Mesenchymal stem cell (in vitro differentiated cells and primary cell): ENCODE measurements at regions not wholly inside any gene's neighbourhood (a gene's known extent, or its start where the extent isn't known, plus 50 kb on each side); places are given as distances from the start of the nearest gene placed in this dataset.

Experiments used
- DNase-seq: peaks from one replicate; pipeline ENCODE4 v3.0.0-alpha.2; 2013
- H2AFZ ChIP-seq: one replicate; pipeline ENCODE4 v1.6.1; 2013; ENCODE audit warnings: low read depth, mild to moderate bottlenecking, control low read depth, inconsistent platforms, low read length, moderate library complexity
- H2AK5ac ChIP-seq: 2 replicates; pipeline ENCODE4 v1.6.1; 2013; ENCODE audit warnings: low read length, moderate library complexity, mild to moderate bottlenecking, inconsistent platforms; ENCODE audit not compliant: severe bottlenecking
- H2BK120ac ChIP-seq: one replicate; pipeline ENCODE4 v1.6.1; 2013; ENCODE audit warnings: low read depth, mild to moderate bottlenecking, inconsistent platforms, low read length, moderate library complexity
- H2BK12ac ChIP-seq, 2 experiments: one replicate each; pipeline ENCODE4 v1.6.1; 2013; ENCODE audit warnings: inconsistent platforms in 2 of 2, low read length in 2 of 2, mild to moderate bottlenecking in 2 of 2, moderate library complexity in 2 of 2, control low read depth in 1 of 2
- H2BK15ac ChIP-seq: one replicate; pipeline ENCODE4 v1.6.1; 2013; ENCODE audit warnings: mild to moderate bottlenecking, low read depth, inconsistent platforms; ENCODE audit not compliant: poor library complexity, severe bottlenecking
- H2BK5ac ChIP-seq: 2 replicates; pipeline ENCODE4 v1.6.1; 2013; ENCODE audit warnings: low read depth, mild to moderate bottlenecking, low read length, control low read depth, inconsistent platforms; ENCODE audit not compliant: poor library complexity, severe bottlenecking
- H3K14ac ChIP-seq, 2 experiments: one replicate each; pipeline ENCODE4 v1.6.1; 2013; ENCODE audit warnings: inconsistent platforms in 2 of 2, low read length in 2 of 2, control low read depth in 1 of 2, mild to moderate bottlenecking in 1 of 2, moderate library complexity in 1 of 2
- H3K18ac ChIP-seq, 2 experiments: one replicate each; pipeline ENCODE4 v1.6.1; 2013; ENCODE audit warnings: inconsistent platforms in 2 of 2, low read length in 2 of 2, control low read depth in 1 of 2, low read depth in 1 of 2, mild to moderate bottlenecking in 1 of 2
- H3K23ac ChIP-seq, 2 experiments: one replicate each; pipeline ENCODE4 v1.6.1; 2013; ENCODE audit warnings: inconsistent platforms in 2 of 2, low read length in 2 of 2, mild to moderate bottlenecking in 2 of 2, moderate library complexity in 2 of 2, control low read depth in 1 of 2
- H3K27ac ChIP-seq: 2 replicates; pipeline ENCODE4 v1.5.1; 2013; ENCODE audit warnings: mild to moderate bottlenecking, moderate library complexity, low read length, control low read depth, inconsistent platforms; ENCODE audit not compliant: poor library complexity, severe bottlenecking
- H3K27me3 ChIP-seq, 2 experiments: 2 replicates each; pipeline versions ENCODE4 v1.6.1 to v1.7.0; 2013; ENCODE audit warnings: low read length in 2 of 2, mild to moderate bottlenecking in 2 of 2, moderate library complexity in 2 of 2, control low read depth in 1 of 2, inconsistent platforms in 1 of 2; ENCODE audit not compliant: control insufficient read depth in 1 of 2, insufficient read depth in 1 of 2
- H3K36me3 ChIP-seq, 2 experiments: 2 replicates each; pipeline versions ENCODE4 v1.6.1 to v1.7.0; 2013; ENCODE audit warnings: low read length in 2 of 2, control low read depth in 1 of 2, inconsistent platforms in 1 of 2, low read depth in 1 of 2, mild to moderate bottlenecking in 1 of 2; ENCODE audit not compliant: insufficient read depth in 2 of 2, control insufficient read depth in 1 of 2
- H3K4ac ChIP-seq, 2 experiments: one replicate each; pipeline ENCODE4 v1.6.1; 2013; ENCODE audit warnings: inconsistent platforms in 2 of 2, low read length in 2 of 2, mild to moderate bottlenecking in 2 of 2, moderate library complexity in 2 of 2, control low read depth in 1 of 2, low read depth in 1 of 2
- H3K4me1 ChIP-seq: 2 replicates; pipeline ENCODE4 v1.6.1; 2013; ENCODE audit warnings: low read depth, low read length, control low read depth; ENCODE audit not compliant: control insufficient read depth, insufficient read depth
- H3K4me2 ChIP-seq: 2 replicates; pipeline ENCODE4 v1.6.1; 2013; ENCODE audit warnings: low read length, mild to moderate bottlenecking, inconsistent platforms; ENCODE audit not compliant: poor library complexity, severe bottlenecking
- H3K4me3 ChIP-seq, 2 experiments: 2 replicates each; pipeline versions ENCODE4 v1.5.1 to v1.7.0; 2013; ENCODE audit warnings: low read length in 2 of 2, mild to moderate bottlenecking in 2 of 2, control low read depth in 1 of 2, low read depth in 1 of 2; ENCODE audit not compliant: insufficient read depth in 1 of 2
- H3K79me1 ChIP-seq: replicated peaks from 2 replicates; pipeline ENCODE4 v1.6.1; 2013; ENCODE audit warnings: mild to moderate bottlenecking, control low read depth, low read length, inconsistent platforms; ENCODE audit not compliant: poor library complexity, severe bottlenecking
- H3K9ac ChIP-seq: 2 replicates; pipeline ENCODE4 v1.7.0; 2013; ENCODE audit warnings: mild to moderate bottlenecking, low read length, moderate library complexity
- H3K9me3 ChIP-seq: 2 replicates; pipeline ENCODE4 v1.7.0; 2013; ENCODE audit warnings: mild to moderate bottlenecking, low read length; ENCODE audit not compliant: control insufficient read depth
- H4K8ac ChIP-seq: one replicate; pipeline ENCODE4 v1.6.1; 2013; ENCODE audit warnings: inconsistent platforms, mild to moderate bottlenecking, low read length, moderate library complexity
- H4K91ac ChIP-seq: one replicate; pipeline ENCODE4 v1.6.1; 2013; ENCODE audit warnings: mild to moderate bottlenecking, low read length, inconsistent platforms
- WGBS: methylation state at CpG from one replicate; pipeline ENCODE4 v1.1.7; 2013; ENCODE audit warnings: mixed read lengths; 5-methylcytosine and 5-hydroxymethylcytosine counted together

- H3K4me1 ChIP-seq, result no peaks in the 10 kb centered on the region
- H3K14ac ChIP-seq, result no peak overlapping the region
- no peak for DNase-seq
- H3K9me3 ChIP-seq, result no peaks in the 10 kb centered on the region
- no peaks in the 10 kb centered on the region for H3K27me3 ChIP-seq
- H2BK120ac ChIP-seq, result no peak overlapping the region
- H3K4me3 ChIP-seq, result peak overlapping the region in 1 of 2 experiments; percentile 20
- peak overlapping the region; percentile 82 to 91 for H2BK12ac ChIP-seq
- no peaks in the 10 kb centered on the region for H3K79me1 ChIP-seq
- H2BK5ac ChIP-seq, result no peak overlapping the region
- H3K4me2 ChIP-seq, result no peak overlapping the region
- WGBS, result 93% methylated on average over 6 of the region's 6 CpGs
- H2BK15ac ChIP-seq, result no peak overlapping the region
- H4K91ac ChIP-seq, result peak overlapping the region; percentile 93
- H3K36me3 ChIP-seq, result no peaks in the 10 kb centered on the region
- peak overlapping the region; percentile 87 for H3K9ac ChIP-seq
- H2AFZ ChIP-seq, result no peak overlapping the region
- peak overlapping the region in 1 of 2 experiments; percentile 87 for H3K4ac ChIP-seq
- H3K27ac ChIP-seq, result no peak overlapping the region
- peak overlapping the region; percentile 76 for H2AK5ac ChIP-seq
- no peak overlapping the region for H3K23ac ChIP-seq
- H4K8ac ChIP-seq, result no peak overlapping the region
- H3K18ac ChIP-seq, result peak overlapping the region; percentile 77 to 88
Observed at GRCh38 chr2:188785490-188785889, 188.7 kb upstream of the COL3A1 start.

GRCh38 chr2:188786368-188786841 lies 187.8 kb upstream of the COL3A1 start:
- Histone ChIP-seq H3K4ac (peak overlapping the region in 1 of 2 experiments; percentile 87), H3K27me3 (no peaks in the 10 kb centered on the region), H3K27ac (peak overlapping the region; percentile 97), H3K4me1 (no peaks in the 10 kb centered on the region), H2AK5ac (peak overlapping the region; percentile 77), H3K18ac (peak overlapping the region in 1 of 2 experiments; percentile 89), H4K8ac (no peak overlapping the region), H2BK15ac (no peak overlapping the region), H3K14ac (no peak overlapping the region), H3K23ac (no peak overlapping the region), H2AFZ (no peak overlapping the region), H2BK120ac (peak overlapping the region; percentile 97), H3K36me3 (no peaks in the 10 kb centered on the region), H2BK5ac (peak overlapping the region; percentile 73), H3K79me1 (no peaks in the 10 kb centered on the region), H3K9me3 (no peaks in the 10 kb centered on the region), H2BK12ac (peak overlapping the region in 1 of 2 experiments; percentile 25), H3K4me2 (no peak overlapping the region), H3K9ac (peak overlapping the region; percentile 87), H3K4me3 (peak overlapping the region in 1 of 2 experiments; percentile 73), H4K91ac (no peak overlapping the region)
- WGBS, result 14% methylated on average over 3 of the region's 3 CpGs
- peak; percentile 90 for DNase-seq

- no peaks in the 10 kb centered on the region for H3K9me3 ChIP-seq
- no peak overlapping the region for H2BK5ac ChIP-seq
- H3K4me2 ChIP-seq, result peak overlapping the region; percentile 11
- peak overlapping the region; percentile 6 for H2BK120ac ChIP-seq
- peak overlapping the region; percentile 97 for H3K27ac ChIP-seq
- no peak overlapping the region for H4K91ac ChIP-seq
- peak overlapping the region; percentile 44 for H2AK5ac ChIP-seq
- H3K23ac ChIP-seq, result no peak overlapping the region
- no peak overlapping the region for H3K18ac ChIP-seq
- H3K9ac ChIP-seq, result peak overlapping the region; percentile 87
- H3K27me3 ChIP-seq, result no peaks in the 10 kb centered on the region
- no peak overlapping the region for H2BK12ac ChIP-seq
- H3K4me1 ChIP-seq, result no peaks in the 10 kb centered on the region
- DNase-seq, result peak; percentile 97
- H3K36me3 ChIP-seq, result no peaks in the 10 kb centered on the region
- H3K79me1 ChIP-seq, result no peaks in the 10 kb centered on the region
- no peak overlapping the region for H2BK15ac ChIP-seq
- WGBS, result no CpG with 5 or more reads among the region's 5 CpGs
- peak overlapping the region in 1 of 2 experiments; percentile 73 for H3K4me3 ChIP-seq
- no peak overlapping the region for H3K4ac ChIP-seq
- H2AFZ ChIP-seq, result no peak overlapping the region
- no peak overlapping the region for H4K8ac ChIP-seq
- H3K14ac ChIP-seq, result no peak overlapping the region
Observed at GRCh38 chr2:188787021-188787657, 187.0 kb upstream of the COL3A1 start.

- Histone ChIP-seq H2BK12ac (no peak overlapping the region), H2BK120ac (peak overlapping the region; percentile 6), H2AFZ (no peak overlapping the region), H2BK5ac (no peak overlapping the region), H4K8ac (peak overlapping the region; percentile 35), H3K27ac (peak overlapping the region; percentile 89), H3K4me2 (no peak overlapping the region), H3K9ac (peak overlapping the region; percentile 87), H3K9me3 (no peaks in the 10 kb centered on the region), H3K27me3 (no peaks in the 10 kb centered on the region), H3K4me1 (no peaks in the 10 kb centered on the region), H3K36me3 (no peaks in the 10 kb centered on the region), H3K4ac (peak overlapping the region in 1 of 2 experiments; percentile 47), H3K18ac (peak overlapping the region; percentile 9 to 85), H3K4me3 (peak overlapping the region in 1 of 2 experiments; percentile 73), H2AK5ac (no peak overlapping the region), H3K79me1 (no peaks in the 10 kb centered on the region), H2BK15ac (no peak overlapping the region), H3K23ac (no peak overlapping the region), H3K14ac (no peak overlapping the region), H4K91ac (no peak overlapping the region)
- 0% methylated on average over 1 of the region's 3 CpGs for WGBS
- peak; percentile 80 for DNase-seq
Observed at GRCh38 chr2:188787658-188788240, 186.4 kb upstream of the COL3A1 start.
